ENCODE measurements at regions not wholly inside any gene's neighbourhood (a gene's known extent, or its start where the extent isn't known, plus 50 kb on each side); places are given as distances from the start of the nearest gene placed in this dataset.

DNA sequence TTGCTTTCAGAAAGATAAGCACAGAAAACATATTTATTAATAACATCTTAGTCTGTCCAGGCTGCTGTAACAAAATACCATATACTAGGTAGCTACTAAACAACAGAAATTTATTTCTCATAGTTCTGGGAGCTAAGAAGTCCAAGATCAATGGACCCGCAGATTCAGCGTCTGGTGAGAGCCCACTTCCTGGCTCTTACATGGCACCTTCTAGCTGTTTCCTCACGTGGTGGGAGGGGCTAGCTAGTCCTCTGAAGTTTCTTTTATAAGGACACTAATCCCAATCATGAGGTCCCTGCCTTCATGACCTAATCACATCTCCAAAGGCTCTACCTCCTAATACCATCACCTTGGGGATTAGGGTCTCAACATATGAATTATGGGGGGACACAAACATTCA lies 57.2 kb upstream of the AFF2 start:
- H3K27ac ChIP-seq = no peak overlapping the region
- 70% methylated on average over 3 of the region's 3 CpGs for WGBS
- TF ChIP-seq, protein P1, sequence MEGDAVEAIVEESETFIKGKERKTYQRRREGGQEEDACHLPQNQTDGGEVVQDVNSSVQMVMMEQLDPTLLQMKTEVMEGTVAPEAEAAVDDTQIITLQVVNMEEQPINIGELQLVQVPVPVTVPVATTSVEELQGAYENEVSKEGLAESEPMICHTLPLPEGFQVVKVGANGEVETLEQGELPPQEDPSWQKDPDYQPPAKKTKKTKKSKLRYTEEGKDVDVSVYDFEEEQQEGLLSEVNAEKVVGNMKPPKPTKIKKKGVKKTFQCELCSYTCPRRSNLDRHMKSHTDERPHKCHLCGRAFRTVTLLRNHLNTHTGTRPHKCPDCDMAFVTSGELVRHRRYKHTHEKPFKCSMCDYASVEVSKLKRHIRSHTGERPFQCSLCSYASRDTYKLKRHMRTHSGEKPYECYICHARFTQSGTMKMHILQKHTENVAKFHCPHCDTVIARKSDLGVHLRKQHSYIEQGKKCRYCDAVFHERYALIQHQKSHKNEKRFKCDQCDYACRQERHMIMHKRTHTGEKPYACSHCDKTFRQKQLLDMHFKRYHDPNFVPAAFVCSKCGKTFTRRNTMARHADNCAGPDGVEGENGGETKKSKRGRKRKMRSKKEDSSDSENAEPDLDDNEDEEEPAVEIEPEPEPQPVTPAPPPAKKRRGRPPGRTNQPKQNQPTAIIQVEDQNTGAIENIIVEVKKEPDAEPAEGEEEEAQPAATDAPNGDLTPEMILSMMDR (IDR thresholded peaks at IDR 0.05) = no peak
- no peaks in the 10 kb centered on the region for H3K9me3 ChIP-seq
- no peaks in the 10 kb centered on the region for H3K27me3 ChIP-seq (replicated peaks; ENCODE audit: insufficient read depth)
- no peaks in the 10 kb centered on the region for H3K4me1 ChIP-seq (replicated peaks)
- no peaks in the 10 kb centered on the region for H3K36me3 ChIP-seq
- H3K4me3 ChIP-seq = no peak overlapping the region
- DNase-seq (ENCODE audit: low spot score) = no peak
- intact Hi-C loops (cut with DNase I) = no loop called here

DNA sequence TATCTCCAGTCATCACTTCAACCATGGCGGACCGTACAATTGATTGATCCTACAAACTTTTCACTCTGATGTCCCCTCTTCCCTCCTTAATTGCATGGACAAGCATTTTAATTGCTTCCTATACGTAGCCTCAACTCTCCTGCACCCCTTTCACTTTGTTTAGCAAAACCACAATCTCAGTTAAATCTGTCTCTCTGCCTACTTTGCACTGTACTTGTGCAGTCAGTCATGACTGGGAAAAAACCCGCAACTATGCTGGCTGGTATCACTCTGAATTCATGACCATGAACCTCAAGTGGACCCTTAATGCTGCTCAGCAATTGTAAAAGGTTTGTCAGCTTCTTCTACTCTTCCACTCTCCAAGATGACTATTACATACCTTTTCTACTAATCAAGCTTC lies 51.7 kb upstream of the AFF2 start:
- Histone ChIP-seq H3K27me3 (replicated peaks; ENCODE audit: insufficient read depth) (no peaks in the 10 kb centered on the region), H3K9me3 (no peaks in the 10 kb centered on the region), H3K27ac (no peak overlapping the region), H3K4me1 (replicated peaks) (no peaks in the 10 kb centered on the region), H3K4me3 (no peak overlapping the region), H3K36me3 (no peaks in the 10 kb centered on the region)
- TF ChIP-seq POLR2A (IDR thresholded peaks at IDR 0.05) (no peak), POLR2AphosphoS5 (IDR thresholded peaks at IDR 0.05) (no peak)
- TF ChIP-seq, protein P1 (IDR thresholded peaks at IDR 0.05) = no peak
- WGBS = 94% methylated on average over 4 of the region's 4 CpGs
- intact Hi-C loops (cut with DNase I) = no loop called here
- no peak for DNase-seq (ENCODE audit: low spot score)
